Right ventricle myocardium inferior (tissue), 1 donor: ENCODE measurements at regions not wholly inside any gene's neighbourhood (a gene's known extent, or its start where the extent isn't known, plus 50 kb on each side); places are given as distances from the start of the nearest gene placed in this dataset.

Experiments used
- ATAC-seq: fragments of 200-7000 bp; cut with Tn5 transposase; one replicate; pipeline ENCODE4 v1.9.1; 2020; ENCODE audit warnings: mild to moderate bottlenecking, moderate library complexity
- DNase-seq: peaks from one replicate; pipeline ENCODE4 v3.0.0; 2021; ENCODE audit errors: missing footprints
- intact Hi-C: fragments of 100-400 bp; cut with DNase I; formaldehyde crosslinking; loops from one replicate; pipeline ENCODE4 v1.11.0; 2022
- donor health status: DM: no; HTN: yes; CAD: no; lungs with severe emphysema.

DNA sequence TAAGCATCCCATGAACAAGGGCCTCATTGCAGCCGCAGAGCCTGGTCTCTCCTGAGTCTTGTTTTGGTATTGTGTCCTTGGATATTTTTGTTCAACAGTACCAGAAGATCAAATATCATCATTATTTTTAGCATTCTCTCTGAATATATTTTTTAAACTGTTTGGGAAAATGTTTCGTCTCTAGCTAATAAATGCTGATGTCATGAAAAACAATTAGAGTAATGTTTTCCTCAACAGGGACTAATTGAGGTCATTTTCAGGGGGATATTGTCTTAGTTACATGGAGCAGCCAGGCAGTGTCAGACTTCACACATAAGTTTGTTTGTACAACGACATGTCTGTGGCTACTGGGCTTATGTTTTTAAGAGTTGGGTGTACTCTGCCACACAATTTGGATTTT is 805.3 kb upstream of the SOX9 start:
- intact Hi-C loops, result no loop called here
- DNase-seq (no peak), ATAC-seq (no peak)

DNA sequence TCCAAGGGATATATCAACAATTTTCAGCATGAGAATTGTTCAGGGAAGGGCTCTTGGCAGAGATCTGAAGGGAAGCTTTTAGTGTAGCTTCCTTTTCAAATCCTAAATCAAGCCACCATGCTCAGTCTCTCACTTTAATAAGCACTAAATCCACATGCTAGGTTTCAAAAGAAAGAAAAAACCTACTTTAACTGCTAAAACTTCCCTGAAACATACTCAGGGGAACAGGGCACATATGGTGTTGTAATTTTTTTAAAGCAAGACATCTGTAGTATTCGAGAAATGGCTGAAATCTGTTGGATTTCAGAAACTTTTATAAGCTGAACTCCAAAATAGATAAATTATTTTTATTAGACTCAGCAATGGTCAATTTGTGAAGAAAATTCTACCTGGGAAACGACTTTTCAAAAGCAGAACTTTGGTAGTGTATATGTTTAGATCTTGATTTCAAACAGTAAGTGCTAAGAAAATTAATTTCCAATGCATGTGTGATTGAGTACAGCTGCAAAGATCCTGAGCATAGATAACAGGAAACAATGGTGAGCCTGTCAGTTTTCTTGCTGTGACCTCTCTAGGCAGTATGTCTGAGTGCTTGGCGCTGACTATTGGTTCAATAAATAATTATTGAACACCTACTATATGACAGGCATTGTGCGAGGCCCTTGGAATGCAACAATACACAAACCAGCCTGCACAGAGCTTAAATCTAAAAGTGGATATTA is 804.5 kb upstream of the SOX9 start:
- intact Hi-C loops, result no loop called here
- DNase-seq (no peak), ATAC-seq (no peak)

DNA sequence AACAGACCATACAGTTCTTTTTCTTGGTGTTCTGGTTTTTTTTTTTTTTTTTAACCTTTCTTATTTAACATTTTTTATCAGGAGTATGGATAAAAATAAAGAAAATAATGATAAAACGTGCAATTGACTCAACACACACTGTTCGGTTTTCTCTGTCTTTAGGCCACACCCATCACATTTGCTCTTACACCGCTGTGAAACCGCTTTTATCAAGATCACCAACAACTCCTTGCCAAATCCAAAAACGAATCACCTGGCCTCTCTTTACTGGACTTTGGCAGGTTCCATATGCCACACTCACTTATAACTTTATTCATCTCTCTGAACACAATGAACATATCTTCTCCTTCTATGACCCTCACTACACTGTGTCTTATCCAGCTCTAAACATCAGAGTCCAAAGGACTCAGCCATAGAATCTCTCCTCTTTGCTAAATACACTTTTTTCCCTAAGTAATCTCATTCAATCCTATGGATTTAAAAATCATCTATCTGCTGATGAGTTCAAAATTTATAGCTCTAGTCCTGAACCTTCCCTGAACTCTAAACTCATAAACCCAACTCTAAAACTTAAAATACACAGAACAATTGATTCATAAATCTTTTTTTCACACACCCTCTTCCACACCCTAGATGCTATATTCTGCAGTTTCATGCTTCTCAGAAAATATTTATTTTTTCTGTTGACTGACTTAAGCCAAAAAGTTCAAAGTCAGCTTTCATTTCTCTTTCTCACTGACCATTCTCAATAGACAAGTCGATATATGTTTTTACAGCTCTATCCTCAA is 800.6 kb upstream of the SOX9 start:
- DNase-seq, result no peak
- intact Hi-C loops, result no loop called here

DNA sequence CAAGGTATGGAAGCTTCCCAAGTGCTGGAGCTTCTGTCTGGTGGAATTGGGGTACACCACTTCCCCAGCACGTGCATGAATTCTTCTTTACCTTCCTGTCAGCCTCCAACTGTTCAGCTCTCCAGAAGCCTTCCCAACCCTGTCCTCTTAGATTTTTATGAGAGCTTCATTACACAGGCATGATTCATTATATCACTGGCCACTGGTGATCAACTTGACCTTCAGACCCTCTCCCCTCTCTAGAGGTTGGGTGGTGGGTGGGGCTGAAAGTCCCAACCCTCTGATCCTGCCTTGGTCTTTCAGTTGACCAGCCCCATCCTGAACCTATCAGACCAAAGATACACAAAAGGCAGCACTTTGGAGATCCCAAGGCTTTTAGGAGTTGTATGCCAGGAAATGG is 795.7 kb upstream of the SOX9 start:
- DNase-seq, result no peak
- intact Hi-C loops, result no loop called here
- no peak for ATAC-seq

More for the DNA sequence above, 800.6 kb upstream of the SOX9 start:
- no peak for ATAC-seq

DNA sequence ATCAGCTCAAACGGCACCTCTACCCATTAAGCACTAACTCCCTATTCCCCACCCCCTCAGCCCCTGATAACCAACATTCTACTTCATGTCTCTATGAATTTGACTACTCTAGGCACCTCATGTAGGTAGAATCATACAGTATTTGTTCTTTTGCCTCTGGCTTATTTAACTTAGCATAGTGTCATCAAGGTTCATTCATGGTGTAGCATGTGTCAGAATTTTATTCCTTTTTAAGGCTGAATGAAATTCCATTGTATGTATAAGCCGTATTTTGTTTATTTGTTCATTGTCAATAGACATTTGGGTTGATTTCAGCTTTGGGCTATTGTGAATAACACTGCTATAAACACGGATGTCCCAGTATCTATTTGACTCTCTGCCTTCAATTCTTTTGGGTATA is 794.9 kb upstream of the SOX9 start:
- ATAC-seq, result no peak
- DNase-seq, result no peak
- intact Hi-C loops, result no loop called here

DNA sequence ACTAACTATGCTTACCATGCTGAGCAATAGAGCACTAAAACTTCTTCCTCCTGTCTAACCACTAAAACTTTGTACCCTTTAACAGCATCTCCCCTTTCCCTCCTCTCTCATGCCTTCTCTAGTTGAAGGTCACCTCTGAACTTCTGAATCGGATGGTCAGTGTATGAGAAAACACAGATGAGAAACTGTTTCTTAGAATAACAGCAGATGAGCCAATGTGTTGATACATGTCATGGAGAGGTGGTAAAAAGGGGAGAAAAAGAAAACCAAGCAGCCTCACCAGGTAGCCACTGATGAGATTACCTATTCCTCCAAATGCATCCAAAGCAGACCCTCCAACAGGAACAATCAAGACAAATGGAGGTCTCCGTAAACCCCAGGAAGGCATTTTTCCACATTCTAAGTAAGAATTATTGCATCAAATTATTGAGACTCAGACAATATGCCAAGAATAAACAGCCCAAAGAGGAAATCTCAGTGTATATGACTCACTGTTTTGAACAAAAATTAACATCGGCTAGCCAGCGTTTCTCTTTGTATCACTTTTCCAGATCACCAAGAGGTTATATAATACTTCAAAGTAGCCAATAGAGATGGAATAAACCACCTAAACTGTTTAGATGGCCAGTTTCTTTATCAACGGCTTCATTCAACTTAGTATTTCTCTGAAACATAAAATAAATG is 793.3 kb upstream of the SOX9 start:
- no peak for ATAC-seq
- intact Hi-C loops, result no loop called here
- DNase-seq, result no peak

DNA sequence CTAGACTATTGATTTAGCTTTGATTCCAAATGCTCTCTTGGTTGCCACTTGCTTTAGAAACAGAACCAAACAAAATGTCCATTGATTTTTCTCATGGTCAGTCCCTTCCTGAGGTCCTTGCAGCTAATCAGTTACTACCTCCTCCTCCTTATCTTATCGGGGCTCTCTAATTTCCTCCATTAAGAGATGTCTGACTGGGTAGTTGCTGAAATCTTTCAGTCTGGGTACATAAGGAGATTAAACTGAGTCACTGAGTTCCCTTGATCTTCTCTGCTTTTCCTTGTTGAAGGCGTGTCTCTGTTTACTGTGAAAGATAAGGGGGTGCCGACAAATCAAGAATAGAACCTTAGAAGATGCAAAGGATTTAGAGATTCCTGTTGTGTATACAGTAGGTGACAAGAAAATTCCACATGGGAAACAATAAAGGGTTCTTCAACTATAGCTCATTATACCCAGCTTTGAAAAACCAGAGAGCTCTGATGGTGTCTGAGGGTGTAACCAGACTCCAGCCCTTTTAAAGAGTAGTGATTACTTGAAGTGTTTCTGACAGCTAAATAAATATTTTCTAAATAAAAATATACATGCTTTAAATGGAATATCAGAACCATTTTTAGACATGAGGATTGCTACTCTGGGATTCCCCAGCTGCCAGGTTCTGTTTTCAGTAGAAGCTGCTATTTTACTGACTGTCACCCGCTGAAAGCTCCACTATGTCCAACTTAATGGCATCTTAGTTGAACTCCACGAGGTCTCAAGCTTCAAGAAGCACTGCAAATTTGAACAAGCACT is 791.3 kb upstream of the SOX9 start:
- intact Hi-C loops, result no loop called here
- DNase-seq (no peak), ATAC-seq (no peak)

DNA sequence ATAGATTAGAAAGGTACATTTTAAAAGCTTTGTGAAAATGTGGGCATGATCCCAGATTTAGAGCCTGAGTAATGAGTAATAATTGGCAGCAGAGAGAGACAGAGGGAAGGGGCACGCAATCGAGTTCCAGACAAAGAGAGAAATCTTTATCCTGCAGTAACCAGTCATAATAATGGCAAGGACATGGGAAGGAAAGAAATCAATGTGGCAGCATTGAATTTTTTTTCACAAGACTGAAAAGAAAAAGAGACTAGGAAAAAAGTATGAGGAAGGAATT is 790.8 kb upstream of the SOX9 start:
- intact Hi-C loops, result no loop called here
- ATAC-seq (no peak), DNase-seq (no peak)

DNA sequence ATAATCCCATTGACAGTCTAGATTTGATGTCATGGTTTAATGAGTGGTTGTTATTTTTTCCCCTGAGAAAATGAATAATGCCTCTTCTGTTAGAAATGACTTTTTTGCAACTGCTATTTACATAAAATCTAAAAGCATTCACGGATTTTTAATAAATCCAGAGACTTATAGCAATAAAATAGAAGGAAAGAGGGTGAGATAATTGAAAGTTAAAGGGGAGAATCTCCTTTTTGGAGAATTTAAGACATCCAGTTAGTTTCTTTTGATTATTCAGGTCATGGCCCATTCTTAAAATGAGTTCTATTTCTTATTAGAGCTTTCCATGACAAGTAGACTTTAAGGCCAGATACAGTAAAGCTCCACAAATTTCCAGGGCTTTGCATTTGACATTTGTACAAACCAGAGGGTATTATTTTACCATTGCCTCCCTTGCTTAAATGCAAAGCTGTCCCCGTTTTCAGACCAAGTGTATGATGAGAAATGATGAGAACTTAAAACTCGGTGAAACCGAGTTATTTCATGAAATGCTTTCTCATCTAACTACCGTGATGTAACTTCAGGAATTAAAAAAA is 789.0 kb upstream of the SOX9 start:
- DNase-seq (no peak), ATAC-seq (no peak)
- intact Hi-C loops, result no loop called here

DNA sequence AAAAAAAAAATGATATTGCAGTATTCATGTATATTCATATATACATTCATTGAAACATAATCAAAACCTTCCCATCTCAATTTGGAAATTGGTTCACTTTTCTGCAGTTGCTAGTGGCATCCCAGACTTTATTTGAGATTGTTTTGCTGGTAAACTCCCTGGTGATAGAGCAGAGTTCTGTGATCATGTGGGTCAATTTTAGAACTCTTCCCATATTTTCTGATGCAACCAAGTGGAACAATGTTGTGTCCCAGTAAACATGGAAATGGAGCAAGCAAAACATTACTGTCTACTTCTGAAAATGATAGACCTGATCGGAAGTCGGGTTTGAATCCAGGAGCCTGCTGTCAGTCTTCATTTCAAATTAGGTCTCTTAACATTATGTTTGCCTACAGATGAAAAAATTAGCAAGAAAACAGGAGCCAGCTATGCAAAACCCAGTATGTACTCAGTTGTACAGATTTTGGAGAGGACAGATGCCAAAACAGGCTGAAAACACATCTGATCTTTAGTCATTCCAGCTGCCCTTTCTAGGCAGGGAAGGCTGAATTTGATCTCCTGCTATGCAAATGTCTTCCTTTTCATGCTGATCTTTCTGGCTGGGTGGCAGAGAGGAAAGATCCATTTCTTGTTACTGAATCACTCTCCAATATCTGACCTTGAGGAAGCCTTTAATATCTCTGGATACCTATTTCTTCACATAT is 786.6 kb upstream of the SOX9 start:
- intact Hi-C loops, result no loop called here
- DNase-seq, result no peak
- ATAC-seq, result no peak

DNA sequence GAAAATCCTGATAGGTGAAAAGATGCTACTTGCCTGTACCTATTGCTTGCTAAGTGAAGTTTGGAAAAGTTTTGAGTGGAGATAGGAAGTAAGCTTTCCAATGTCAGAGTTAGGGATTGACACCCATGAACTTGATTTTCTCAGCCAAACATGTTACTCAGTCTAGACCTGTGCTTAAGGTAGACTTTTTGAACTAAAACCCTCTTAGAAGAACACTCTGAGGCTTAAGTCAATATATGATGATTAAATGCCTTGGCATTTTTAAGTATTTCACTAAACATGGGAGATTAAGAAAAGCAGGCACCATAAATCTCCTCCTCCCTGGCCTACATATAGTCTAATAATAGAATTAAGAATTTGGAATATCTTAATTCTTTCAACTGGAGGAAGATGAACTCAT is 785.6 kb upstream of the SOX9 start:
- intact Hi-C loops, result no loop called here
- ATAC-seq, result no peak
- no peak for DNase-seq

DNA sequence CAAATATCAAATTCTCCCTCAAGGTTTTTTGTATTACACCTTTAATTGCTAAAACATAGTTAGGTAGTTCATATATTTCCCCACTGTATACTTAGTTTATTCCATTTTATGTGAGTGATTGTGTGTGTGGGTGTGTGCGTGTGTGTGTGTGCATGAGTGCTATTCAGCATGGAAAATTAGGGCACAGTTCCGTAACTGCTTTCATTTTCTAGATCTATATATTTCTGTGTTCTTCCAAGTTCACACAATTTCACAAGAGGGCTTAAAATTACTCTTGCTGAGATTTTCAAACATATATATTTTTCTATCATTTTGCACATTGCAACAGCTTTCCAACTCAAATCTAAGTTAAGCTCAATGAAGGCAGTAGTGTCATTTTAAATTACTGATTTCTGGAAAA is 782.9 kb upstream of the SOX9 start:
- intact Hi-C loops, result no loop called here
- DNase-seq (no peak), ATAC-seq (no peak)

DNA sequence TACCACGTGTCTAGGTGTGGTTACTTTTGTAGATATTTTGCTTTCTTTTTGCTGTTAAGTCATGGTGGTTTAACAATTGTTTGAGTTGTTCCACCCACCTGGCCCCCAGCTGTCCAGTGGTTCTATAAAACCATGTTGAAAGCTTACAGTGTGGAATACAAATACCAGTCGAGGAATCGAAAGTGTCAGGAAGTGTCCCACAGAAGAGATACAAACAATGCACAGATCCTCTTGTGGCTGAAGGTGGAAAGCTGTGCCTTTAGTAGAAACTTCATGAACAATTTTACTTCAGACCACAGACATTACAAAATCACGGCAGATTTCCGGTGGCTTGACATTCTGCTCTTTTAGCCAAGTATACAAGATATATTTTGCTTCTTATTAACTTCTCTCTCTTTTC is 782.4 kb upstream of the SOX9 start:
- ATAC-seq, result no peak
- no peak for DNase-seq
- intact Hi-C loops, result no loop called here

DNA sequence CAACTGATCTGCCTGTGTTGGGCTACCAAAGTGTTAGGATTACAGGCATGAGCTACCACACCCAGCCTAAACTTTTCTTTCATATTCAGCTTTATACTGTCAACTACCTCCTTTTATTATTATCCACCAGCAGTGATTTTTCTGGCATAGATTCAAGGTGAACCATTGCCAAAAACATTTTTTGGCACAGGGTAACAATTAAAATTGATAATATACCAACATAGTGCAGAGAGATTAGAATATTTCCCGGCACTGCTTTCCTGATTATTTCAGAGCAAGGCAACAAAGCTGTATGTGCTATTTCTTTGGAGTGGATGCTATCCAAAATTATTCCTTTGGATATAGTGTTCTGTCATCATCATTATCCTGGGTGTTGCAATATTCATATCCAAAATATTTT is 781.6 kb upstream of the SOX9 start:
- DNase-seq (no peak), ATAC-seq (no peak)
- intact Hi-C loops, result no loop called here

DNA sequence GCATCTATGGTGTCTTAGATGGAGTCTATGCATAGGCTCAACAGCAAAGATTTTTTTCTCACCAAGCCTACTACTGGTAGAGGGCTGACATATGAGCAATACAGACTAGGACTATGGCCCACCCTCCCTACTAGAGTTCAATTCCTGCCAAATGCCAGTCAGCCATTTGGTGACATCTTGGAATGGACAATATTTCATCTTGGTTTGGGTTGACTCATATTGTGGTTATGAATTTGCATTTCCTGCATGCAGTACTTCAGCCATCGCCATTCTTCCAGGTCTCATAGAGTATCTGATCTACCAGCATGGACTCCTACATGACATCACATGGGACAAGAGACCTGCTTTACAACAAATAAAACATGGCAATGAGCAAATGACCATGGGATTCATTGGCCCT is 778.1 kb upstream of the SOX9 start:
- ATAC-seq (no peak), DNase-seq (no peak)
- intact Hi-C loops, result no loop called here

DNA sequence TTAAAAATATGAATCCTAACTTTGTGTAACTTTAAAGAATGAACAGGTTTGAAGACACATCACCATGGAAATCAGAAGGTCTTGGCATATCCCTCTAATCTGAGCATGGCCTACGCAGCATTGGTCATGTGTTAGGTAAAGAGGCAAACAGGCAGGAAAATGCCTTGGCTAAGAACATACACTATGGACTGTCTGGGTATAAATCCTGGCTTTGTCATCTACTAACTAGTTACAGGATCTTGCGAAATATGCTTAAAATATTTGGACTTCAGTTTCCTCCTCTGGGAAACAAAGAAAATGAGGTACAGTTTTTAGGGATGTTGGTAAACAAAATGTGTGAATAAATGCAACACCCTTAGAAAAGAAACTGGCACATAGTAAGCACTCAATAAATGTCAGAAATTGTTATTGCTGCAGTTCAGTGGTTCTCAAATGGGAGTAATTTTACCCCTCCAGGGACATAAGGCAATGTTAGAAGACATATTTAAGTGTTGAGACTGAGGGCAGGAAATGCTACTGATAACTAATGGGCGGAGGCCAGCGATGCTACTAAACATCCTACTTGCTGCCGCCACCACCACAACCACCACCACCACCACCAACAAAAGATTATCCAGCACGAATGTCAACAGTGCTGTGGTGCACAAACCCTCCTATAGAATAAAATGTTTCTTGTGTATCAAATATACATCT is 770.8 kb upstream of the SOX9 start:
- intact Hi-C loops, result no loop called here
- no peak for ATAC-seq
- no peak for DNase-seq

DNA sequence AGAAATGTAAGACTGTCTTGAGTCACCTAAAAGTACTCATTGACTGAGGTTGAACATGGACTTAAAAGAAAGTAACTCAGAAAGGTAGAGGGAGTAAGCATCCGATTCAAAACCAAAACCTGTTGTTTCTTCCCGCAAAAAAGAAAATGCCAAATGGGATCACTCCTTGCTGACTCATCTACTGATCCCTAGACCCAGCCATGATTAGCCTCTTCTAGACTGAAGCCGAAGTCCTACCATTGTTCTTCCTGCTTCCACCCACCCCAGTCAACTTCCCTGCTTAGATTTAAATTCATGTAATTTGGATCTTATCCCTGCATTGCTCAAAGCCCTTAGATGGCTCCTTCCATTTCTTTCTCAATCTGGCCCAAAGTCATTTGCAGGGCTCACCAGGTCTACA is 760.5 kb upstream of the SOX9 start:
- no peak for ATAC-seq
- intact Hi-C loops, result no loop called here
- DNase-seq, result no peak
